ENCODE measurements at regions not wholly inside any gene's neighbourhood (a gene's known extent, or its start where the extent isn't known, plus 50 kb on each side); places are given as distances from the start of the nearest gene placed in this dataset.

DNA sequence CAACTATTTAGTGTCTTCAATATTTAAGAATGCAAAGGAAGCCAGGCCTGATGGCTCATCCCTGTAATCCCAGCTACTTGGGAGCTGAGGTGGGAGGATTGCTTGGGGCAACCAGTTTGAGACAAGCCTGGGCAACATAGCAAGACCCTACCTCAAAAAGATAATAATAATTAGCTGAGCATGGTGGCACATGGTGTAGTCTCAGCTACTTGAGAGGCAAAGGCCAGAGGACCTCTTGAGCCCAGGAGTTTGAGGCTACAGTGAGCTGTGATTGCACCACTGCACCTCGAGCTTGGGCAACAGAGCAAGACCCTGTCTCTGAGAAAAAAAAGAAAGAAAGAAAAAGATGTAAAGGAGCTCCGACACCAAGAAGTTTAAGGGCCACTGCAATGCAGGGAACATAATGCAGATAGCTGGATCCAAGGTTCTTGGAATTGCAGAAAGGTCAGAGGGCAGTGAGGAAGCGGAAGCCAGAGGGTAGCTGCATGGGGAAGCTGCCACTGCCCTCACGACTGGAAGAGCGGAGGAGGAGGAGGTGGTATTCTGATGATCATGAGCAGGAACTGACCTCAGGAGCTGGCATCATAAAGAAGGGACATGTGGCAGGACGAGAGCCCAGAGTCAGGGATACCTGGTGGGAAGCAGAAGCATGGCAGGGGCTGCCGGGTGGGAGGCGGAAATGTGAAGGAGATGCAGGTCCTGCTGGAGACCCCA, 60.2 kb upstream of the PODXL start:
- TF ChIP-seq, protein P1, sequence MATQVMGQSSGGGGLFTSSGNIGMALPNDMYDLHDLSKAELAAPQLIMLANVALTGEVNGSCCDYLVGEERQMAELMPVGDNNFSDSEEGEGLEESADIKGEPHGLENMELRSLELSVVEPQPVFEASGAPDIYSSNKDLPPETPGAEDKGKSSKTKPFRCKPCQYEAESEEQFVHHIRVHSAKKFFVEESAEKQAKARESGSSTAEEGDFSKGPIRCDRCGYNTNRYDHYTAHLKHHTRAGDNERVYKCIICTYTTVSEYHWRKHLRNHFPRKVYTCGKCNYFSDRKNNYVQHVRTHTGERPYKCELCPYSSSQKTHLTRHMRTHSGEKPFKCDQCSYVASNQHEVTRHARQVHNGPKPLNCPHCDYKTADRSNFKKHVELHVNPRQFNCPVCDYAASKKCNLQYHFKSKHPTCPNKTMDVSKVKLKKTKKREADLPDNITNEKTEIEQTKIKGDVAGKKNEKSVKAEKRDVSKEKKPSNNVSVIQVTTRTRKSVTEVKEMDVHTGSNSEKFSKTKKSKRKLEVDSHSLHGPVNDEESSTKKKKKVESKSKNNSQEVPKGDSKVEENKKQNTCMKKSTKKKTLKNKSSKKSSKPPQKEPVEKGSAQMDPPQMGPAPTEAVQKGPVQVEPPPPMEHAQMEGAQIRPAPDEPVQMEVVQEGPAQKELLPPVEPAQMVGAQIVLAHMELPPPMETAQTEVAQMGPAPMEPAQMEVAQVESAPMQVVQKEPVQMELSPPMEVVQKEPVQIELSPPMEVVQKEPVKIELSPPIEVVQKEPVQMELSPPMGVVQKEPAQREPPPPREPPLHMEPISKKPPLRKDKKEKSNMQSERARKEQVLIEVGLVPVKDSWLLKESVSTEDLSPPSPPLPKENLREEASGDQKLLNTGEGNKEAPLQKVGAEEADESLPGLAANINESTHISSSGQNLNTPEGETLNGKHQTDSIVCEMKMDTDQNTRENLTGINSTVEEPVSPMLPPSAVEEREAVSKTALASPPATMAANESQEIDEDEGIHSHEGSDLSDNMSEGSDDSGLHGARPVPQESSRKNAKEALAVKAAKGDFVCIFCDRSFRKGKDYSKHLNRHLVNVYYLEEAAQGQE (IDR thresholded peaks at IDR 0.05; ENCODE audit: insufficient replicate concordance, low read depth): no peak
- TF ChIP-seq GABPA (IDR thresholded peaks at IDR 0.05; ENCODE audit: low read depth) (no peak), SPI1 (IDR thresholded peaks at IDR 0.05; ENCODE audit: borderline replicate concordance, low read depth) (no peak), POLR2AphosphoS5 (IDR thresholded peaks at IDR 0.05; ENCODE audit: low read depth) (no peak)
- TF ChIP-seq, protein P2, sequence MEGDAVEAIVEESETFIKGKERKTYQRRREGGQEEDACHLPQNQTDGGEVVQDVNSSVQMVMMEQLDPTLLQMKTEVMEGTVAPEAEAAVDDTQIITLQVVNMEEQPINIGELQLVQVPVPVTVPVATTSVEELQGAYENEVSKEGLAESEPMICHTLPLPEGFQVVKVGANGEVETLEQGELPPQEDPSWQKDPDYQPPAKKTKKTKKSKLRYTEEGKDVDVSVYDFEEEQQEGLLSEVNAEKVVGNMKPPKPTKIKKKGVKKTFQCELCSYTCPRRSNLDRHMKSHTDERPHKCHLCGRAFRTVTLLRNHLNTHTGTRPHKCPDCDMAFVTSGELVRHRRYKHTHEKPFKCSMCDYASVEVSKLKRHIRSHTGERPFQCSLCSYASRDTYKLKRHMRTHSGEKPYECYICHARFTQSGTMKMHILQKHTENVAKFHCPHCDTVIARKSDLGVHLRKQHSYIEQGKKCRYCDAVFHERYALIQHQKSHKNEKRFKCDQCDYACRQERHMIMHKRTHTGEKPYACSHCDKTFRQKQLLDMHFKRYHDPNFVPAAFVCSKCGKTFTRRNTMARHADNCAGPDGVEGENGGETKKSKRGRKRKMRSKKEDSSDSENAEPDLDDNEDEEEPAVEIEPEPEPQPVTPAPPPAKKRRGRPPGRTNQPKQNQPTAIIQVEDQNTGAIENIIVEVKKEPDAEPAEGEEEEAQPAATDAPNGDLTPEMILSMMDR (IDR thresholded peaks at IDR 0.05; ENCODE audit: insufficient read depth, low read length): no peak
- H3K27me3 ChIP-seq (ENCODE audit: insufficient read depth, poor library complexity, severe bottlenecking): no peaks in the 10 kb centered on the region

DNA sequence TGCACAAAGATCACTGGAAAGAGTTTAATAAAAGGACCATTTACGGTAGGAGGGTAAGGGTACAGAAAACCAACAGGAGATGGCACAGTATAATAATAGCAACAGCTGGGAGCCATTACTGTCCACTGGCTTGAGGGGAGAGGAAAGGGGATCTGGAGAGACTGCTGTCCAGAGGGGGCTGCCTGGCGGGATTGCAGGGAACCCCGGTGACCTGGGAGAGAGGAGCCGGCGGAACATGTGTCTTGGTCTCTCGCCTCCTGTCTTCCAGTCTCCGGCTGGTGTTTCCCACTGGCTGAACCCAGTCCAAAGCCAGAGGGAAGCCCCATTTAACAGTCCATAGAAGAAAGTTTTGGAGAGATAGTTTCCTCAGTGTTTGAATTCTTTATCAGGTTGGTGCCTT, 57.5 kb upstream of the PODXL start:
- no peak overlapping the region for H3K27ac ChIP-seq (replicated peaks)
- DNase-seq (ENCODE audit: low read depth in 1 of 2, low spot score in 1 of 2): no peak
- no peak overlapping the region for H3K4me3 ChIP-seq (replicated peaks; ENCODE audit: insufficient read depth, low read length)
- no peak for TF ChIP-seq POLR2AphosphoS5 (IDR thresholded peaks at IDR 0.05; ENCODE audit: low read depth)
- TF ChIP-seq SPI1 (IDR thresholded peaks at IDR 0.05; ENCODE audit: borderline replicate concordance, low read depth): no peak
- TF ChIP-seq, protein P1 (IDR thresholded peaks at IDR 0.05; ENCODE audit: insufficient replicate concordance, low read depth): no peak
- TF ChIP-seq, protein P2 (IDR thresholded peaks at IDR 0.05; ENCODE audit: insufficient read depth, low read length): no peak
- no peak for TF ChIP-seq GABPA (IDR thresholded peaks at IDR 0.05; ENCODE audit: low read depth)
- no peaks in the 10 kb centered on the region for H3K27me3 ChIP-seq (ENCODE audit: insufficient read depth, poor library complexity, severe bottlenecking)

More for the DNA sequence above, 60.2 kb upstream of the PODXL start:
- Histone ChIP-seq H3K4me3 (replicated peaks; ENCODE audit: insufficient read depth, low read length) (no peak overlapping the region), H3K27ac (replicated peaks) (no peak overlapping the region)
- DNase-seq (ENCODE audit: low read depth in 1 of 2, low spot score in 1 of 2): no peak

DNA sequence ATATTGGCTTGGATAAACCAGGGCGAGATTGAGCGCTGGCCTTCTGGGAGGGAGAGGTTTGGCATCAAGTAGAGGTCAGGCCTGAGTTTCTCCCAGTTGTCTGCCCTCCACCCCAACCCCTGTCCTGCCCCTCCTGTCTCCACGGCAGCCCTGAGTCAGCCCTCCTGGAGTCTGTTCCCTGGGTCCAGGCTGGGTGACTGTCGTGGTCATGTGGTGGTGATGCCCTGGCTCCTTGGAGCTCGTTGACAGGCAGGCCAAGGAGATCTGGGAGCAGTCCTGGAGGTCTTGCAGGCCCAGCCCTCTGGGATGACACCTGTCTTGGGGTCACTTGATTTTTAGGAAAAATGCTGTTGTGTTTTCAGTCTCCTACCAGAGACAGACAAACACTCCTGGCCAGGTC, 53.6 kb upstream of the PODXL start:
- TF ChIP-seq, protein P1 (IDR thresholded peaks at IDR 0.05; ENCODE audit: insufficient replicate concordance, low read depth): no peak
- no peak for TF ChIP-seq GABPA (IDR thresholded peaks at IDR 0.05; ENCODE audit: low read depth)
- no peak for TF ChIP-seq POLR2AphosphoS5 (IDR thresholded peaks at IDR 0.05; ENCODE audit: low read depth)
- TF ChIP-seq SPI1 (IDR thresholded peaks at IDR 0.05; ENCODE audit: borderline replicate concordance, low read depth): no peak
- TF ChIP-seq, protein P2 (IDR thresholded peaks at IDR 0.05; ENCODE audit: insufficient read depth, low read length): no peak
- H3K27me3 ChIP-seq (ENCODE audit: insufficient read depth, poor library complexity, severe bottlenecking): no peaks in the 10 kb centered on the region
- no peak overlapping the region for H3K4me3 ChIP-seq (replicated peaks; ENCODE audit: insufficient read depth, low read length)
- no peak for DNase-seq (ENCODE audit: low read depth in 1 of 2, low spot score in 1 of 2)
- H3K27ac ChIP-seq (replicated peaks): no peak overlapping the region
